ENCODE measurements at regions not wholly inside any gene's neighbourhood (a gene's known extent, or its start where the extent isn't known, plus 50 kb on each side); places are given as distances from the start of the nearest gene placed in this dataset.

DNA sequence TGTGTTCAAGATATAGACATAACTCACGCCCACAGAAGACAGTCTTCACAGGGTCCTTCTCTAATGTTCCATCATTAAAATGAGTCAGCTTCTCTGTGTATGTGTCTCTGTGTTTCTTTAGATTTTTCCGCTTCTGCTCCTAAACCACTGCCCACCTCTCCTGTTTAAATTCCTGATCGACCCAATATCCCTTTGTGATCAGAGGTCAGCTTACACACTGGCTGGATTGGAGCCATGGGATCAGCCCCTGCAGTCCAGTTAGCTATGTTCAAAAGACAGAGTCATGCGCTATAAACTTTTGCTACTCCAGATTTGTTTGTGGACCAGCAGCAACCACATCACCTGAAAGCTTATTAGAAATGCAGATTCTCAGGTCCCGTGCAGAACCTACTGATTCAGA lies 229.2 kb downstream of the C1D start:
- TF ChIP-seq, protein P1, sequence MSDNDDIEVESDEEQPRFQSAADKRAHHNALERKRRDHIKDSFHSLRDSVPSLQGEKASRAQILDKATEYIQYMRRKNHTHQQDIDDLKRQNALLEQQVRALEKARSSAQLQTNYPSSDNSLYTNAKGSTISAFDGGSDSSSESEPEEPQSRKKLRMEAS (IDR thresholded peaks at IDR 0.05; ENCODE audit: insufficient read depth, insufficient read length): no peak
- no peak for TF ChIP-seq MYC (IDR thresholded peaks at IDR 0.05; ENCODE audit: low read depth, low read length)
- TF ChIP-seq POLR2A (IDR thresholded peaks at IDR 0.05; ENCODE audit: low read depth, low read length): no peak
- no peak for TF ChIP-seq EZH2 (IDR thresholded peaks at IDR 0.05; ENCODE audit: borderline replicate concordance, low read depth, low read length, severe bottlenecking)
- TF ChIP-seq JUN (IDR thresholded peaks at IDR 0.05; ENCODE audit: borderline replicate concordance, insufficient read depth, insufficient read length, low read depth): no peak
- no peak for TF ChIP-seq GATA2 (IDR thresholded peaks at IDR 0.05; ENCODE audit: insufficient read depth, insufficient read length, low read depth, low read length)
- TF ChIP-seq FOS (IDR thresholded peaks at IDR 0.05; ENCODE audit: borderline replicate concordance, insufficient read depth, low read length): no peak
- TF ChIP-seq POLR2AphosphoS5 (IDR thresholded peaks at IDR 0.05; ENCODE audit: insufficient read depth, low read depth, low read length): no peak
- TF ChIP-seq, protein P2, sequence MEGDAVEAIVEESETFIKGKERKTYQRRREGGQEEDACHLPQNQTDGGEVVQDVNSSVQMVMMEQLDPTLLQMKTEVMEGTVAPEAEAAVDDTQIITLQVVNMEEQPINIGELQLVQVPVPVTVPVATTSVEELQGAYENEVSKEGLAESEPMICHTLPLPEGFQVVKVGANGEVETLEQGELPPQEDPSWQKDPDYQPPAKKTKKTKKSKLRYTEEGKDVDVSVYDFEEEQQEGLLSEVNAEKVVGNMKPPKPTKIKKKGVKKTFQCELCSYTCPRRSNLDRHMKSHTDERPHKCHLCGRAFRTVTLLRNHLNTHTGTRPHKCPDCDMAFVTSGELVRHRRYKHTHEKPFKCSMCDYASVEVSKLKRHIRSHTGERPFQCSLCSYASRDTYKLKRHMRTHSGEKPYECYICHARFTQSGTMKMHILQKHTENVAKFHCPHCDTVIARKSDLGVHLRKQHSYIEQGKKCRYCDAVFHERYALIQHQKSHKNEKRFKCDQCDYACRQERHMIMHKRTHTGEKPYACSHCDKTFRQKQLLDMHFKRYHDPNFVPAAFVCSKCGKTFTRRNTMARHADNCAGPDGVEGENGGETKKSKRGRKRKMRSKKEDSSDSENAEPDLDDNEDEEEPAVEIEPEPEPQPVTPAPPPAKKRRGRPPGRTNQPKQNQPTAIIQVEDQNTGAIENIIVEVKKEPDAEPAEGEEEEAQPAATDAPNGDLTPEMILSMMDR (IDR thresholded peaks at IDR 0.05; ENCODE audit: extremely low read depth in 1 of 2, insufficient read depth in 1 of 2, low read depth in 1 of 2, low read length in 2 of 2): no peak
- ChIA-PET POLR2A (interaction anchor here (0.7 kb wide), 1 partner anchor 1469 kb away, joined by 3 read pairs; no protein-coding TSS in a partner anchor), CTCF (interaction anchor here (1.3 to 2.8 kb wide), 2 partner anchors 13 to 100 kb away, joined by 4 to 15 read pairs; no protein-coding TSS in a partner anchor)
- DNase-seq (ENCODE audit: low read depth, low spot score): no peak
- intact Hi-C loops (cut with micrococcal nuclease): no loop called here
- no peaks in the 10 kb centered on the region for H3K9me3 ChIP-seq (replicated peaks; ENCODE audit: control insufficient read depth, insufficient read depth, low read length)
- no peaks in the 10 kb centered on the region for H3K79me2 ChIP-seq (ENCODE audit: control insufficient read depth, insufficient read depth, low read length)
- H3K9ac ChIP-seq (replicated peaks; ENCODE audit: extremely low read depth, insufficient read depth, low read length): no peak overlapping the region
- no peaks in the 10 kb centered on the region for H3K36me3 ChIP-seq (ENCODE audit: control insufficient read depth in 2 of 2, extremely low read depth in 1 of 2, insufficient read depth in 2 of 2, low read length in 2 of 2)
- BruUV-seq (replicated peaks): no TSS peak
- FAIRE-seq: no peak
- H2AFZ ChIP-seq (ENCODE audit: low read depth, low read length): no peak overlapping the region
- no peaks in the 10 kb centered on the region for H3K4me1 ChIP-seq (ENCODE audit: control insufficient read depth, extremely low read depth, insufficient read depth, low read length)
- H3K9me1 ChIP-seq (replicated peaks; ENCODE audit: control insufficient read depth, extremely low read depth, insufficient read depth, low read length): no peaks in the 10 kb centered on the region
- H3K4me2 ChIP-seq (ENCODE audit: insufficient read depth, low read length): no peak overlapping the region
- no peak overlapping the region for H3K4me3 ChIP-seq (replicated peaks in 1 of 3; ENCODE audit: insufficient read depth in 1 of 3, low read depth in 1 of 3, low read length in 3 of 3)
- H3K27me3 ChIP-seq (ENCODE audit: control insufficient read depth in 2 of 2, insufficient read depth in 2 of 2, low read length in 2 of 2): no peaks in the 10 kb centered on the region
- dilution Hi-C loops (cut with MboI; ENCODE audit: extremely low pct_ligation_motif_present, low sequenced_read_pairs): no loop called here
- H3K27ac ChIP-seq (ENCODE audit: insufficient read depth, low read depth, low read length): no peak overlapping the region
- no peaks in the 10 kb centered on the region for H4K20me1 ChIP-seq (replicated peaks; ENCODE audit: control insufficient read depth, extremely low read depth, insufficient read depth, low read length)
